Mesenteric fat pad (tissue), 1 donor: ENCODE measurements at regions not wholly inside any gene's neighbourhood (a gene's known extent, or its start where the extent isn't known, plus 50 kb on each side); places are given as distances from the start of the nearest gene placed in this dataset.
"Not testable (repeated sequence)": the region's sequence is repeated elsewhere in the genome, so short reads cannot be mapped to it uniquely, and the experiment has no call there.

Source experiments
- DNase-seq: peaks from one replicate; pipeline ENCODE4 v3.0.0-alpha.2; 2020; ENCODE audit warnings: low spot score
- donor health status: DM: yes; HTN: yes; CAD: no.

DNA sequence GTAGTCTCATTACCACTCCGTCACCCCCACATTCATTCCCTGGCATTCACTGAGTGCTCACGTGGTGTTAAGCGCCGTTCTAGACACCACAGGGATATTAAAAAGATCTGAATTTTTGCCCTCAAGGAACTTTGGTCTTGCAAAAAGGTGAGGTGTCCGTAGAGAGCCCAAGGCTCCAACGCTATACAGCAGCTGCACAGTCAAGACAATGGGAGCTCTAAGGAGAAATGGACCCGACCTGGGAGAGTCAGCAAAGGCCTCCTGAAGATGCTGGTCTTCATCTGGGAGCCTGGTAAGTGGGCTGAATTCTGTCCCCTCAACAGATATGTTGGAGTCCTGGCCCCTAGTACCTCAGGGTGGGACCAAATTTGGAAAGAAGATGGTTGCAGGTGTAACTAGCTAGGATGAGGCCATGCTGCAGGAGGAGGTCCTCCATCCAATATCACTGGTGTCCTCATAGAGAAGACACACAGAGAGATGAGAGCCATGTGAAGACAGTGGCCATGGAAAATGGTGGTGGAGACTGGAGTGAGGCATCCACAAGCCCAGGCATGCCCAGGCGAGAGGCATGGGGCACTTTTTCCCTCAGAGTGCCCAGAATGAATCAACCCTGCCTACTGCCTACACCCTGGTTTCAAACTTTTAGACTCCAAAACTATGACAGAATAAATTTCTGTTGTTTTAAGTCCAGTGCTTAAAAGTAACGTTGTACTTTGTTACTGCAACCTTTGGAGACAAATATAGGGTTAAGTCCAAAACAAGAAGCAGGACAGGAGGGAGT is 247.3 kb downstream of the TTC32 start:
- no peak for DNase-seq

DNA sequence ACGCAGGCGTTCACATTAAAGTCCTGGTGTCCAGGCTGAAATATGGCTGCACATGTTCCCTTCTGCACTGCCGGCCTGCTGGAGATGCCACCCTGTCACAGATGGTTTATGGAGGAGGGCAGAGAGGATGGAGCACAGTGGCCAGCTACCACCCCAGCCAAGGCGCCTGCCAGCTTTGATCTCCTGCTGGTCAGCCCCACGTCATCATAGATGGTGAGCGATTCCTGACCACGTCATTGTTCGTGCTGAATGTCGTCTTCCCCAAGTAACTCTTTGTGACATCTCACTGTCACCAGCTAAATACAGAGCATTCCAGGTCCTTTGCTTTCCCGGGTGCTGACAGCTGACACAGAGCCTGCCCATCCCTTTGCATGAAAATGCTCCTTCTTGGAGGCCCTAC is 248.3 kb downstream of the TTC32 start:
- no peak for DNase-seq

DNA sequence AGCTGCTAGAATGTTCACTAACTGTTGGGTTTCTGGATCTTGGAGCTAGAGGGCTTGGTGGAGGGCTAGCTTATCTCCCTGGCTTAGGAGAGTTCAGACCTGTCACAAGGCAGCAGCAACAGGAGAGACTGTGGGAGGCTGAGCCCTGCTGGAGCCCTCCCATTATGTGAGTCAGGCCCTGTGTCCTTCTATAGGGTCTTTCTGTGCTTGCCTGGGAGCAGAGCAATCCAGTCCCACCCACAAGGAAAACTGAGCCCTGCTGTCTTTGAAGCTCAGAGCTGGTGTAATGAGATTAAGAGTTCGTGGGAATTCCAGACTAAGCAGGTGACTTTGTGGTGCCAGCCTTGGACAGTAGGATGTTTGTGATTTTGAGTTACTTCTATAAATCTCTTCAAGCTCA is 249.0 kb downstream of the TTC32 start:
- DNase-seq, result no peak

DNA sequence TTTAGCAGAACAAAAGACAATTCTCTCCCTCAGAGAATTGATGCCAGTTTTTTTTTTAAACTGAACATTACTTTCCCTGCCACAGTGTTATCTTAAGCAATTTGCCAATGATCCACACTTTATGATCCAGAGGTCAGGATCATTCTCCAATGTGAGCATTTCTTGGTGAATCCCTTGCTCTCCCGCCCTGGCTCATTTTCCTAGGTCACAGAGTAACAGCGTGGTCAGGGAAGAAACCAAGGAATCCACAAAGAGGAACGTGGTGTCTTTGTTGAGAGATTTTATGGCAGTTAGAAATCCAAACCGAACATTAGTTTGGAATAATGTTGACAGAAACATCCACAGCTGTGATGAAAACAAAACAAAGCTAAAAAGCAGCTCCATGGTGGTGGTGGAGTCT is 250.3 kb downstream of the TTC32 start:
- DNase-seq, result no peak

DNA sequence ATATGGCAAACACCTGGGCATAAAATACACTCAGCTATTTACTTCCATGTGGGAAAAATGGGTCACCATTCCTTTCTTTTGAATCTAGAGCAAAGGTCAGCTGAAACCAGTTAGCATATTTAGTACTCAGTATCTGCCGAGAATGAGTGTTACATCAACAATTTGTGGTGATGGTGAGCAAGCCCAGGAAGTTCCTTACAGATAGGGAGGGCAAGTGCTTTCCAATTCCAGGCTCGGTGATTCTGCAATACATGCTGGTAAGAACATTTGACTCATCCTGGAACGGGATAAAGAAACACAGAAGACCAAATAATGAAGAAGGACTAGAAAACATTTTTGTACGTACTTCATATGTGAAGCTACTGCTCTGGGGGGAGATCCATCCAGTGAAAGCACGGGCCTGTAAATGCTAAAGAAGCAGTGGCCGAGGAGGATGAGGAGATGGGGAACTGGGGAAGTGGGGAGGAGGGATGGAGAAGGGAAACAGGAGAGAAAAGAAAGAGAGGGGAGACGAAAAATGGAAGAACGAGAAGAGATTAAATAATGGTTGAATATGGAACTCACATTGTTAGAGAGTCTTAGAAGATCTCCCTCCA is 251.9 kb downstream of the TTC32 start:
- DNase-seq, result no peak

DNA sequence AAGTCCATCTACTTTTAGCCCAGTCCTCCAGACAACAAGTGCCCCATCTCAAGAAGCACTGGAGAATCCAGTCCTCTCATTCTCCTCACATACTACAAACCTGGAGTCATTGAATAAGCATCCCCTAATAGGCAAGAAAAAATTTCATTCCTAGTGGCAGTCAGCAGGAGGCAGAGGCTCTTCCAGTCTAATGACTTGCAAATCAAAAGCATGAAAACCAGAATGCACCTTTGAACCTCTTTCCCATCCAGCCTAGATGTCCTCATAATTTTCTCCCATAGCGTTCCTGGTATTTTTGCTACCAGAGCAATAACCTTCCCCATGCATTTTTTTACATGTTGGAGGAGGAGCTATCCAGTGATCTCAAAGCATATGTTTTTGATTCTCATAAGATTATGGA is 252.6 kb downstream of the TTC32 start:
- DNase-seq, result no peak

DNA sequence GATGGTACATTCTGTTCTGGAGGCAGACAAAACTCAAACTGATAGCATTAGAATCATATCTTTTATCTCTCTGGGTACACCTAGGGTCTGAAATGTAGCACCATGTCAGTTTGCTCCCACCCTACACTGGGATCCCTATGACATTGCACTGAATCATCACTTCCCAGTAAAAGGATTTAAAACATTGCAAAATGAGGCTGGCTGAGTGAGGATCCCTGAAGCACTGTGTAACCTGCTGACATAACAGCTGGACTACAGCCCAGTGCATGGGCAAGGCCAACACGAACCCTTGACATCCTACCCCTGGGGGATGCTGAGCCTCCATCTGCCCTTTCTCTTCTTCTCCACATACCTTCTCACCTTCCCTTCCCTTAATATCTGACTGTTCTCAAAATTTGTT is 253.2 kb downstream of the TTC32 start:
- DNase-seq, result no peak

DNA sequence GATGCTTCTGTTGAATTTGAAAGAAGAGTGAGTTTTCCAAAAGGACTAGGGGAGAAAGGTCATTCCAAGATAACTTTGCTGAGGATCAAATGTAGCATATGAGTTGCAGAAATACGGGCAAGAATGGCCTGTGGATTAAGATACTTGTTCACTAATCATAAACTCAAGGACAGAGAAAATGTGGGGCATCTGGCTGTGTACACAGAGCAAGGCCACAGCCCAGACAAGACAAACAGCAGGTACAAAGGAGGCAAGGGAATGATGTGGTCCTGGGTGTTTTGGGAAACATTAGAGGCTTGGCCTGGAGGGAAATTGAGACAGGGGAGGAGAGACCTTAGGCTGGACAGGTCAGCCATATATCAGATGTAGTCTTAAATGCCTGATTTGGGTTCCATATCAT is 254.8 kb downstream of the TTC32 start:
- no peak for DNase-seq

DNA sequence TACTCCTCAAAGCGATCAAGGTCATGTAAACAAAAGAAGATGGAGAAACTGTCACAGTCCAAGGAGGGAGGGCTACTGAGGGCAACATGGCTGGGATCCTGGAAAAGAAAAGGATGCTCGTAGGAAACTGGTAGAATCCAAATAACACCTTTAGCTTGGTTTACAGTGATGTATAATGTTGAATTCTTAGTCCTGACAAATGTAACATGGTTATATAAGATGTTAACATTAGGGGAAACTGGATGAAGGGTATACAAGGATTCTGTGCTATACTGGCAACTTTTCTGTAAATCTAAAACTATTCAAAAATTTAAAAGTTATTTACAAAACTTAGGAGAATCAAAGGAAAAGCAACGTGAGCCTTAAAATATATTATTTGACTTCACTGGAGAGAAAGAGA is 257.0 kb downstream of the TTC32 start:
- no peak for DNase-seq

DNA sequence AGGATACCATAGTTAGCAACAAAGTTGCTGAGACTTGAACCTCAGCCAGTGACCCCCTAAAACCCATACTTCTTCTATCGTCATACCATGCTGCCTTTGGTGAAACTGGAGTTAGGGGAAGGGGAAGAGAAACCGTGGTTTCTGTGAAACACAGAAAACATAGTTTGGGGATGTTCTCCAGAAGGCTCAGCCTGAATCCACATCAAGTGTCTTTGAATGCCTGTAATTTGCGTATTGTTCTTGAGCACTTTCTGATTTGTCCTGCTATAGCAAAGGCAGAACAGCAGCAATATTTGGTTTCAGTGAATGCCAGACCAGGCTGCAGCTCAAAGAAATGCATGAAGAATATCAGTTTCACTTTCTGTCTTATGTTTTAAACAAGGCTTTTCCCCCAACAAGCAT is 258.7 kb downstream of the TTC32 start:
- DNase-seq, result no peak

DNA sequence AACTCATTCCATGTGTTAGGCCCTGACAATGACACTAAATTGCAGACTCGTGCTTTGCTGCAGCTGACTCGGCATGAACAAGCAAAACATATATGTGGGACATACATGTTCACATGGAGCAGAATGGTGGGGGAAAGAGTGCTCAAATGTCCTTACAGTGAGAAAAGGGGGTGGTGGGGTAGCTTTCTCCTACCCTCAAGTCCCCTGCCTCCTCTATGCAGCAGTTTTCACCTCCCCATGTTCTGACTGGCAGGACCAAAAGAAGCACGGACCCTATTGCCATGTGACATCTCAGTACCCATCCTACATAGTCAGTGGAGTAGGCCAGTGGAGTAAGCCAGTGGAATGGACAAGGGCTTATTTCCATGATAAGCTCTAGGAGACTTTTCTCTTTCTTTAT is 259.3 kb downstream of the TTC32 start:
- DNase-seq, result no peak

DNA sequence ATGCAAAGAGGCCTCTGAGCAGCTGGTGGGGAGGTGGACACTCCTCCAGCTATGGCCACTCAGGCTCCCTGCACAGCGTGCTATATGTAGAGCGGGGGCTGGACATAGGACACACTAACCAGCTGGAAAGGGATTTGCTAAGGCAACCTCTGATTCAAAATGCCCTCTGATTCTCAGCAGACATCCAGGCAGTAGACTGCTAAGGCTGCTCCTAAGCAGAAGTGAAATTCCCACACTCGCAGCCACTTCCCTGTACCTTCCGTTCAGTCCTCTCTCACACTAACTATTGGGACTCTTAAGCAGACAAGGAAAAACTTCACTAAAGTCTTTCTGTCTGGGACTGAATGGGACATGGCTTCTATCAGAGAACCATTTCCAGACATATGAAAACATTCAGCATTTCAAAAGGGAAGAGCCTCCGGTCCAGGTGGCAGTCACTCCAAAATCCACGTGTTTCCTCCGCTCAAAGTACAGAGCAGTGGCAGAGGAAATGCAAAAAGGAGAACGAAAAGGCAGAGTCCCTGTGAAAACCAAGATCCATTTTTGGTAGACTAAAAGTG is 265.8 kb downstream of the TTC32 start:
- no peak for DNase-seq

DNA sequence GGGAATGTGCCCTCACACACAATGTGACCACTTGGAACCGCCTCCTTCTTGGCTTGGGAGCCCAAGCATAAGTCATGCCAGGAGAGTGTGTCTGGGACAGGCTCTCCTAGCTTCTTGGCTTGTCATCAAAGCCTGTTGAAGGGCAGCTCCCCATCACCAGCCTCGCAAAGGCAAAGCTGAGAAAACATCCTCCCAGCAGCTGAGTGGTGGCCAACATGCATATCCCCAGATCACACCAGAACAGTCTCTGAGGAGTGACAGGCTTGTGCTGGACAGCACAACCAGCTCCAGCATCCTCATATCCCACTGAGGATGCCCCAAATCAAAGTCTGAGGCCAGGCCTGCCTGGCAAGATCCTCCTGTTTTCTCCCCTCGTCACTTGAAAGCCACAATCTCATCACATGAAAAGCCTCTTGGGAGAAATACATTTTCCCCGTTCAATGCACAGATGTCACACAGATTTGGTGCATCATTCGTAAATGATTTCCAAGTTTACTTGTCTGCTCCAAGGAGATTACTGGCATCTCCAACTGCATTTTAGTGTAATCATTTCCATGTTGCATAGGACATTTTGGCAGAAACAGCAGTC is 269.3 kb downstream of the TTC32 start:
- no peak for DNase-seq

DNA sequence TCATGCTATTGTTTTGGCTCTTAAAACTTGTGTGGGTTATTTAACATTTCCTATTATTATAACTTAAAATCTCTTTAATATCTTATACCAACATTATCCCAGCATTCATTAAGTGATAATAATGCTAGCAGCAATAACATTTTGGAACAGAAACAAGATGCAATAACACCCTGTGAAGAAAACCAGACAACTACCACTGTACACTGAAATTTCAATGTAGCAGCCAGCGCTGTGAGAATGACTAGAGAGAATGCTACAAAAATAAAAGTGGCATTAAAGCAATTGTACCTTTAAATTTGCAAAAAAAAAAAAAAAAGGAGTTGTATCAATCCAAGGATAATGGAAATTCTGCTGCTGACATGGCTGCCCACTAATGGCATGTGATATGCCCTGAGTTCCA is 269.9 kb downstream of the TTC32 start:
- no peak for DNase-seq

DNA sequence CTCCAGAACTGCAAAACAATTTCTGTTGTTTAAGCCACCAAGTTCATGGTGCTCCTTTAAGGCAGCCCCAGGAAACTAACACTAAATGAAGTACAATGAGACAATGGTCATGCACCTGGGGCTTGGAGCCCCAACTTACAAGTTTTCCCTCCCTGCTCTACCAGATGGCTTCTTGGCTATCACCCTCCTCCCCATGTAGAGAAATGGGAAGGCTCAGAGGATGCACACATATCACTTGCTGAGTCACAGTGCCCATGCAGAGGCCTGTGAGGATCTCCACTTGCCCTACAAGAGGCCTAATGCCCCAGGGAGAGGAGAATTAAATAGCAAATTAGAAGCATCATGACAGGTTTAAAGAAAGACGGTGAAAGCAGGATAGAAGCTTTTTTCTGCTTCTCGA is 270.9 kb downstream of the TTC32 start:
- no peak for DNase-seq

DNA sequence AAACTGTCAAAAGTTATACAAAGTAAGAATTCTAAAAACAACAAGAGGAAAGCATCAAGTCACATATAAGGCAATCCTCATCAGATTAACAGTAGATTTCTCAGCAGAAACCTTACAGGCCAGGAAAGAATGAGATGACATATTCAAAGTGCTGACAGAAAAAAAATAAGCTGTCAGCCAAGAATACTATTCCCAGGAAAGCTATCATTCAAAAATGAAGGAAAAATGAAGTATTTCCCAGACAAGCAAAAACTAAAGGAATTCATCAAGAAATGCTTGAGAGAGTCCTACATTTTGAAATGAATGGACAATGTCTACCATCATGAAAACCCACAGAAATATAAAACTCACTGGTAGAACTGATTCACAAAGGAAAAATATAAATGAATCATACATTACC is 268.9 kb upstream of the OSR1 start:
- DNase-seq, result no peak

DNA sequence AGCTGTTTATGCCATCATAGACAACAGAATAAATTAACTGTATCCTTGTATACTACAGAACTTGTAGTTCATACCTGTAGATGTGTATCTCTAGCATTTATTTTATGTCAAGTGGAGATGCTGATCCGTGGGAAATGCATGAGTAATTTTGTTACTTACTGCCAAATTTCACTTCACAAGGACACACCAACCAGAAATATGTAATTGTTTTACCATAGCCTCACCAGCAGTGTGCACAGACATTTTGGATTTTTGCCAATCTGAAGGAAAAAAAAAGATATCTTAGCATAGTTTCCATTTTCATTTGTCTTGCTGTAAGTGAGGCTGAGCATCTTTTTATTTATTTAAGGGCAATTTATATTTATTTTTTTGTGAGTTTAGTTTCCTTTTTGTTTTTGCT is 265.1 kb upstream of the OSR1 start:
- no peak for DNase-seq

DNA sequence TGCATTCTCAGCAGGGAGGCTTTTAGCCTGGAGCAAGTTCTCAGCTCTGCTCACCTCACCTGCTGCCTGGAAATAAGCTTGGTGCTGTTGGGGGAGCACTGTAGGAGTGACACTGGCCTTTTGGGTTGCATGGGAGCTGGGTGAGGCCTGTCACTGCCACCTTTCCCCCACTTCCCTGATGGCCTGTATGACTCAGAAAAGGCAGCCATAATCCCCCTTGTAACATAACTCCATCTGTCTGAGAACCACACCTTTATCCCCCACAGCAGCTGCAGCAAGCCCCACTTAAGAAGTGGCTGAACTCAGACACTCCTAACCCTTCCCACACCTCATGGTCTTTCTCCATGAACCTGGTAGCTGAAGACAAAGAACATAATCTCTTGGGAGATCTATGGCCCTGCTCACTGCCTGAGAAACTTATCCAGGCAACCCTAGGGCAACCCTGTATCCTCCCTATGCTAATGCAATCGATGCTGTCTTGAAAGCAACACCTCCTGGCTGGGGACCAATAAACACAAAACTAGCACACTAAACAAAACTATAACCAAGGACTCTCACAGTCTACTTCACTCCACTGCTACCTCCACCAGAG is 258.9 kb upstream of the OSR1 start:
- no peak for DNase-seq

DNA sequence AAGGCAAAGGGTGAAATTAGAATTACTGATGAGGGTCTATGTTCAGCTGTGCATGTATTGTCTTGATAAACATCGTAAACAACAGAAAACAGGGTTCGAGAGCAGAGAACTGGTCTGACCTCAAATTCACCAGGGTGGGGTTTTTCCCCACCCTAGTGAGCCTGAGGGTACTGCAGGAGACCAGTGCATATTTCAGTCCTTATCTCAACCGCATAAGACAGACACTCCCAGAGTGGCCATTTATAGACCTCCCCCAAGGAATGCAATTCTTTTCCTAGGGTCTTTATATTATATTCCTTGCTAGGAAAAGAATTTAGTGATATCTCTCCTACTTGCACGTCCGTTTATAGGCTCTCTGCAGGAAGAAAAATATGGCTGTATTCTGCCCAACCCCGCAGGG is 257.0 kb upstream of the OSR1 start:
- not testable (repeated sequence) for DNase-seq

DNA sequence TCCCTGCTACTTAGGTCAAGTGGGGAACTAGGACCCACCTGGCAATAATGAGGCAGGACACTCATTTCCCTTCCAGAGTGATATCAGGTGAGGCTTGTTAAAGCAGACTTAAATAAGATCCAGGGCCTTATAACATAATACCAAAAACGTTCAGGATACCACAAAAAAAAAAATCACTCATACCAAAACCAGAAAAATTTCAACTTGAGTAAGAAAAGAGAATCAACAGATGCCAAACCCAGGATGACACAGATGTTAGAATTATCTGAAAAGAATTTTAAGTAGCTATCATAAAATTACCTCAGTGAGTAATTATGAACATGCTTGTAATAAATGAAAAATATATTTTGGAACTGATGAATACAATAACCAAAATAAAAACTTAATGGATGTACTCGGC is 255.6 kb upstream of the OSR1 start:
- no peak for DNase-seq

DNA sequence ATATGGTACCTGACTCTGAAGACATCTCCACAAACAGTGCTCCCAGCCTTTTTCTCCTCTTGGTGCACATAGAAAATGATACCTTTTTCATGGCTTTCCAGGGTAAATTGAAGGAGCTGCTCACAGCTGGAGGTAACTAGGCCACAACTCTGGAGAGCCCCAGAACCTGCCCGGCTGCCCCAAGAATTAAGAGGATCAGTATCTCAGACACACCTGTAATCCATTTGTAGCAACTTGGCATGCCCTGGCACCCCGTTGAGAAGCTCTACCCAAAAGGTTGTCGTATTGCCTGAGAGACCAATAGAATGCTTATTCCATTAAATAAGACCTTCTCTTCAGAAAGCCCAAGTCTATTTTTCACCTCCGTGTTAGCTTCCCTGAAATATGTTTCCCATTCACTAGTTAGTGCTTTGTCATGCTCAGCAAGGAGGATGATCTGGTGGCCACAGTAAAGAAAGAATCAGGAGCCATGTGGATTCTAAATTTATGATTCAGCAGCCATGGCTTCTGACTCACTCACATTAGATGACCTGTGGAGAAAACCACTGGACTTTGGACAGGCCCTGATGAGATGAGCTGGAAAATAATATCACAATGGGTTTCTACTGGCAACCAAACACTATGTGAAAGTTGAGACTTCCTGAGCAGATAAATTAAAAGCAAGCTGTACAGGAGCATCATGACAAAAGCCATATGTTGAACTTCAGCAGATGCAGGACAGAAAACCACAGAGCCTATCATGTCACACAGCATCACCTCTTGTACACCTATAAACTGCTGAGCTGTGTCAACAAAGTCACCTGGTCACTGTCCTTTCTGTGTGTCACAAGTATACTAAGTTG is 253.3 kb upstream of the OSR1 start:
- no peak for DNase-seq
